MM.1S (cell line): ENCODE measurements at regions not wholly inside any gene's neighbourhood (a gene's known extent, or its start where the extent isn't known, plus 50 kb on each side); places are given as distances from the start of the nearest gene placed in this dataset.

Experiments
- CTCF ChIP-seq: fragments of 300-600 bp; sonication (generic); IDR thresholded peaks from 2 replicates; pipeline ENCODE4 v1.5.1; 2016; ENCODE audit warnings: antibody characterized with exemption, low read length, mixed read lengths
- EZH2 ChIP-seq: fragments of 300-600 bp; sonication (generic); optimal IDR thresholded peaks from 2 replicates; pipeline ENCODE3; 2017; ENCODE audit warnings: low read depth, mild to moderate bottlenecking, antibody characterized with exemption, low read length, mixed read lengths

GRCh38 chr3:22819209-22819608 is 383.9 kb upstream of the UBE2E2 start:
- no peak for TF ChIP-seq EZH2
- no peak for TF ChIP-seq CTCF
